GM18499 (cell line): ENCODE measurements at regions not wholly inside any gene's neighbourhood (a gene's known extent, or its start where the extent isn't known, plus 50 kb on each side); places are given as distances from the start of the nearest gene placed in this dataset.
"Not testable (repeated sequence)": the region's sequence is repeated elsewhere in the genome, so short reads cannot be mapped to it uniquely, and the experiment has no call there.

ENCODE experiments used
- ATAC-seq: cut with Tn5 transposase; IDR thresholded peaks from one replicate; pipeline ENCODE4 v1.9.1; 2021; ENCODE audit warnings: moderate number of reproducible peaks; ENCODE audit not compliant: insufficient read depth, unreplicated experiment

- no peak for ATAC-seq
These were observed 117.9 kb downstream of the CEP44 start for GRCh38 chr4:174401471-174402130.

GRCh38 chr4:174400603-174401302 is 117.0 kb downstream of the CEP44 start:
- not testable (repeated sequence) for ATAC-seq

- ATAC-seq = no peak
These were observed 115.0 kb downstream of the CEP44 start for GRCh38 chr4:174398728-174399127.

- ATAC-seq = no peak
These were observed 113.8 kb downstream of the CEP44 start for GRCh38 chr4:174397366-174398155.

- ATAC-seq = no peak
These were observed 112.9 kb downstream of the CEP44 start for GRCh38 chr4:174396599-174397110.

- ATAC-seq = no peak
These were observed 111.2 kb downstream of the CEP44 start for GRCh38 chr4:174394915-174395314.

GRCh38 chr4:174389439-174389838 is 105.7 kb downstream of the CEP44 start:
- no peak for ATAC-seq

- ATAC-seq = no peak
These were observed 104.9 kb downstream of the CEP44 start for GRCh38 chr4:174388461-174389145.

GRCh38 chr4:174387721-174388120 is 104.0 kb downstream of the CEP44 start:
- ATAC-seq = no peak

GRCh38 chr4:174387143-174387542 is 103.4 kb downstream of the CEP44 start:
- ATAC-seq = no peak

GRCh38 chr4:174383783-174384182 is 100.1 kb downstream of the CEP44 start:
- no peak for ATAC-seq

GRCh38 chr4:174382938-174383605 is 99.4 kb downstream of the CEP44 start:
- not testable (repeated sequence) for ATAC-seq
